HG02798 (cell line): ENCODE measurements at regions not wholly inside any gene's neighbourhood (a gene's known extent, or its start where the extent isn't known, plus 50 kb on each side); places are given as distances from the start of the nearest gene placed in this dataset.

Experiments
- ATAC-seq: cut with Tn5 transposase; IDR thresholded peaks from one replicate; pipeline ENCODE4 v1.9.1; 2021; ENCODE audit warnings: mild to moderate bottlenecking; ENCODE audit not compliant: unreplicated experiment, poor library complexity

DNA sequence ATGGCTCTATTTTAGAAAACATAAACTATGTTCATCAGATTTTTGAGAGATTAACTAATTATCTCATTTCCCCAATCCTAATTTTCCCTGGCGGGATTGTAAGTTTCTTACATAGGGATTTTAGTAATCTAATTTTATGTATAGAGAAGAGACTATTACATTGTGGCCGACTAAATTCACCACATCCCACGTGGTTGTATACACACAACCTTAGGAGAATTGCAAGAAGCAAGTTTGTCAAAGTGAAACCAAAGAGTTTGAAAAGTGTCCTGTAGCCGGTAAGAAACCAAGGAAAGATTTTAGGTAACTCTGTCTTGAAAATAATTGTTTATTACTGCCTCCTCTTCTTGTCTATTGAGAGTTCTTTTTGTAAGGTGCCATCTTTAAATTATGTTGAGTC lies 550.6 kb downstream of the LTN1 start:
- no peak for ATAC-seq

DNA sequence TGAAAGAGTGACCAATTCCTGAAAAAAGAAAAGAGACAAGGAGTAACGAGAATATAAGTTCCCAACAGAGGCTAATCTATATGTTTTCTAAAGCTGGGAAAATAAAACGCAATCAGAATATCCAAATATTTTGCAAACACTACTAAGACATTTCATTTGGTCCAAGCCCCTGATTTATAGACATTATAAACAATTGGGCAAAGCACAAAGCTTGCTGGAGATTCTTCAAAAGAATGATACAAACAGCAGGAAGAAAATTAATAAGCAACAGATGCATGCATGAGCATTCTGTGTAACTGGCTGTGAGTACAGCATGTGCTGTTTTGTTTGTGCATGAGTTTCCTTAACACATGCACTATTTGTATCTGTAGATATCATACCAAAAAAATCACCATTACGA lies 552.9 kb downstream of the LTN1 start:
- ATAC-seq = no peak

DNA sequence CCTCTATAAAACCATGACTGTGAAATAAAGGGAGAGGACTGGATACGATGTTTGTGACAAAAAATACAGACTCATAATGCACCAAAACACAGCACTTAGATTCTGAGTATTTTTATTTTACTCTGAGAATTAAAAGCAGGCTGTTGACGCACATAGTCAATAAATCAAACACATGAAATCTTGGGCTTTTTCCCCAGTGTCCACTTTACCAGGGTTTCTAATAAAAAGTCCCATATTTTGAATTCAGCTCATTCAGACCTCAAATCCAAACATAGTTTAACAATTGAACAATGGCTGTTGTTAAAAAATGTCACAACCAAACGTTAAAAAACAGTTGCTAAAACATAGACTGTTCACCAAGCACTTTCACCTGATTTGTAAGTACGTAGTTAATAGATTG lies 553.4 kb downstream of the LTN1 start:
- ATAC-seq = no peak

DNA sequence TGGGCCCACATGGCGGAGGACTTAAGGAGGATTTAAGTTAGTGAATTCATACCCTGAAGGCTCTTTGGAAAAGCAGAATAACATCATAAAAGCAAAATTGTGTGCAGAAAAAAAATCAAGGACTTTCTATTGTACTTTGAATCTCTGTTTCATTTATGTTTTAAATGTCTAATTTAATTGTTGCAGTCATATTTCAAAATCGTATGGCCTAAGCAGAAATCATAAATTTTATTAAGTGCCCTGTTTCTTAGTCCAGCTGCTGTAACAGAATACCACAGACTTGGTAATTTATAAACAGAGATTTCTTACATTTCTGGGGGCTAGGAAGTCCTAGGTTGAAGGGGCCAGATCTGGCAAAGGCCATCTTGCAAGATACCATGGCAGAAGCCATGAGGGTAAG lies 555.6 kb downstream of the LTN1 start:
- ATAC-seq = no peak

DNA sequence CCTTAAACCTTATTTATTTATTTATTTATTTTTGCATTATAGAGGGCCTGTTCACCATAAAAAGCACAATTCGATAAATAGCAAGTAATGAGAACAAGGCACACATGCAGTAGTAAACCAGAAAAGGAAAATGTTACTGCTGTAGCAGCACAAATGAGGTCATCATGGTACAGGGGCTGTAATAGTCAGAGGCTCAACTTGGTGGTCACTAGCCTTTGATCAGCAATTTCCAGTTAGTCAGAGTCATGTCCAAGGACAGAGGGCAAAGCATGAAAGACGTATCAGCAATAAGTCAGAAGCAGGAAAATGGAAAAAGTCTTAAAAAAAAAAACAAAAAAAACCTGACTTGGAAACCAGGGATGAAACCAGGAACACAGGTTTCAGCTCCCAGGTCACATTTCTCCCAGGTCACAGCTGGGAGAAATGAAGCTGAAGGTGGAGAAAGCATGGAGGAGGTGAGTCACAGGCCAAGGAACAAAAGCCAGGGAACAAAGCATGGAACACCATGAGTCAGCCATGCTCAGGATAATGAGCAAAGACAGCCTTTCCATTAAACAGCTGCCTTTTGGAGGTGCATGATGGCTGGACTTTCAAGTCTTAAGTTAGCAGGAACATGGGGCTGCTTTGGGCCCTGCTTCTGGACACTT lies 556.3 kb downstream of the LTN1 start:
- no peak for ATAC-seq

DNA sequence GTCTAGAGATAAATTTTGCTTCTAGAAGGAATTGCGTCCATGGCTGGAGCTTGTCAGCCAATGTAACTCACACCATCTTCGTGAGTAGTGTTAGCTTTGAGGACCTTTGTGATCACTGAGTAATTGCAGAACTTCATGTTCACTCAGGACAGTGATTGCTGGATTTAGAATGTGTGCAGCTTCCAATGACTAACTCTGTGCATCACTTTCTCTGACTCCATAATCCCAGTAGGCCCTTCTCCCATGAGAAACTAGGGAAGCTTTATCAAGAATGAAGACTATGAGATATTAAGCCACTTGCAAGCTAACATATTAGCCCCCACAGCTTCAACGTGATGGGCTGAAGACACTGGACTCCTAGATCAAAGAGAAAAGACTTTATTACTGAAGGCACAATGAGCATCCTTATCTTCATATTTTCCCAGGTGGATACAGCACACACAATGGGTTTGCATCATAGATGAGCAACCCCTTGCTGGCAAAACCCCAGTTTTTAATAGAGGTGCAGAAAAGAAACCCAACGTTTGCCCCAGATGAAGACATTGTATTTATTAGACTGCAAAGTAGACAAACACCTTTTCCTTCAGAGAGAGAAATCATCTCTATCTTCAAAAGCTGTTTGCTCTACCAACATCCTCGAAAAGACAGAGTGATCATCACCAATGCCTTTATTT lies 561.0 kb downstream of the LTN1 start:
- no peak for ATAC-seq

DNA sequence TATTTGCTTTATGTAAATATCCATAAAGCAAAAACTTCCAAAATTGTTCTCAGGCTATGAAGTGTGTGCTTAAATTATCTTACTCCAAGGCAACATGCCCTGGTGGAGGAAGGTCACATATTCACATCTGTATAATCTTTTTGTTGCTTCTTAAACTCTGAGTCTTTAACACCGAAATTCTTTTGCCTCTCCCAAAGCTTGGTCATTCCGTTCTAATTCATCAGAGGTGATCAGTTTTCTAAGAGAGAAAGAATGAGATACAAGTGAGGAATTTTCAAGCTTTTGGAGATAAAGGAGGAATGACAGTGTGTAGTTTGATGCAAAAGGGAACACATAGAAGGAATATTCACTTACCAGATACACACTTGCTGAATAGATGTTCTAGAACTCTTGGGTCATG lies 561.7 kb downstream of the LTN1 start:
- no peak for ATAC-seq

DNA sequence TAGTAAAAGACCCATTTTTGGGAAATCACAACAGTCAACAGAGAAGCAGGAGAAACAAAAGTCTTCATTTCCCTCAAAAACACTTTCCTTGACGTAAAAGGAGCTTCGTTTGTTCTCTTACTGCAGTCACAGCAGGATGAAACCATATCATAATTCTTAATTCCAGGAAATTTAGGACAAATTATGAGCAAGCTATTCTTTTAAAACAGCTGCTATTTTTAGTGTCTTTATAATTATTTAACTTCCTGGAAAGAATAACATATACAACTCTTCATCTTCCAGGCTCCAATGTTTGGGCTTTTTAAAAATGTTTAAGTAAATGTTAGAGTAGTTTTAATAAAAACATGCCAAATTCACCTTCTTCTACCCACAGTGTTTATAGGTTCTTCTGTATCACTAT lies 563.5 kb downstream of the LTN1 start:
- ATAC-seq = no peak

DNA sequence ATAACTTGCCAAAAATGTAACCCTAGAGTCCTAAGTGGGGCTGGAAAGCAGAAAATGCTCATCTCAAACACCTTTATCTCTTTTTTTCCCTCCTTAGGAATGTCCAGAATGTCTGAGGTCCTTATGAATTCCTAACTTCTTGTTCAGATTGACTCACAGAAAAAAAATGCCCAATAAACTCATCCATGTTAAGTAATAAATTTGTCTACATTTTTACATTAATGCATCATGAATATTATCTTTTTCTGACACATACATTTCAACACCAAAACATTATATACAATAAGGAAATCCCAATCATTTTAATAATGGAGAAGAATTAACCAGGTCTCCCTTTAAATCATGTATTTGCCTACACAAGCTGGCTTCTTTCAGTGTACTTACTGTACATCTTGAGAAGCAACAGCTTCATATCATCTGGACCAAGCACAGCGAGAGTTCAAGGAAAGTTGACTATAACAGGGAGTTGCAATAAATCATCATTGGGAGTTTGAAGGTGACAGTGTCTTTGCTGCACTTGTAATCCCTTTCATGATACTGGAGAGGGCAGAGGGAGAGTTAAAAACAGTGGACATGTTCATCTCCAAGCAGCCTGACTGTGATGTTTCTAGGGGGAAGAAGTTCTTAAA lies 565.2 kb downstream of the LTN1 start:
- ATAC-seq = no peak

DNA sequence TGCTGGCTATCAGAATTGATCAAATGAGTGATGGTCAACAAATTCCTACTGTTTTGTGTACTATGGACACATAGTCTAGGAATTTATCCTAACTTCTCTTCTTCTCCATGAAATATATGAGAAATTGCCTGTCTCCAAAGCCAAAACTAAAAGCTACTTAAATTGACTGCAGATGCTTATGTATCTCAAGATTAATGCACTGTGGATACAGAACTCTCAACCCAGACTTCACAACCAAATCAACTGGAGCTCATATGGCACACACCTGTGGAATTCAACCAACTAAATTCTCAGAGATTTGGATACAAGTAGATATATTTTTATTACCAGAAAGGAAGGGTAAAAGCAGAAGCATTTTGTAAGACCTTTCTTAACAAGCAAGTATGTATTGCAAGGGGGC lies 566.1 kb downstream of the LTN1 start:
- no peak for ATAC-seq

DNA sequence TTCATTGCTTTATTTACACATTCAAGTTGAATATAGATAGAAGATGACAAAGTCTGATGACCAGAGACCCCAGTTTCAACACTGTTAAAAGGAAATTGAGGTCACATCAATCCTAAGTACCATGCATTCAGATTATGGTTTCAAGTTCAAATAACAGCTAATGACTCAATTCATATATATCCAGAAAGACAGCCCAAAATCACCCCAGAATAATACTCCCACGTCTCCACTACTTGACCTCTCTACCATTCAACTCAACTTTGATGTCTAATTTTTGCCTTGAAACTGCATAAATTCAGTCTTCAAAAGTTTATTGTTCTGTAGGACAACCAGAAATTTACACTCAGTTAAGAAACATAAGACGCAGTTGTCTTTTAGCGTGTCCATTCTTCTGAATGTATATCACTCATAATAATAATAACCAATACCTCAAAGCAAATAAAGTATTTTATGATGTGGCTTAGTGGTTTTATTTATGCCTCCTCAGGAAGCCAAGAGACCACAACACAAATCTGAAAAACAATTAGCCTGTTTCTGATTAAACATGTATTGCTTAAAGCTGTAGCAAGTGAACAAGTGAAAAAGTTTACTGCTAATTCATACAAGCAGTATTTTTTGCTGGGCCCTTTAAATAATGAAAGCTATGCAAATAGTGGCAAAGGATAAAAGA lies 569.0 kb downstream of the LTN1 start:
- no peak for ATAC-seq

DNA sequence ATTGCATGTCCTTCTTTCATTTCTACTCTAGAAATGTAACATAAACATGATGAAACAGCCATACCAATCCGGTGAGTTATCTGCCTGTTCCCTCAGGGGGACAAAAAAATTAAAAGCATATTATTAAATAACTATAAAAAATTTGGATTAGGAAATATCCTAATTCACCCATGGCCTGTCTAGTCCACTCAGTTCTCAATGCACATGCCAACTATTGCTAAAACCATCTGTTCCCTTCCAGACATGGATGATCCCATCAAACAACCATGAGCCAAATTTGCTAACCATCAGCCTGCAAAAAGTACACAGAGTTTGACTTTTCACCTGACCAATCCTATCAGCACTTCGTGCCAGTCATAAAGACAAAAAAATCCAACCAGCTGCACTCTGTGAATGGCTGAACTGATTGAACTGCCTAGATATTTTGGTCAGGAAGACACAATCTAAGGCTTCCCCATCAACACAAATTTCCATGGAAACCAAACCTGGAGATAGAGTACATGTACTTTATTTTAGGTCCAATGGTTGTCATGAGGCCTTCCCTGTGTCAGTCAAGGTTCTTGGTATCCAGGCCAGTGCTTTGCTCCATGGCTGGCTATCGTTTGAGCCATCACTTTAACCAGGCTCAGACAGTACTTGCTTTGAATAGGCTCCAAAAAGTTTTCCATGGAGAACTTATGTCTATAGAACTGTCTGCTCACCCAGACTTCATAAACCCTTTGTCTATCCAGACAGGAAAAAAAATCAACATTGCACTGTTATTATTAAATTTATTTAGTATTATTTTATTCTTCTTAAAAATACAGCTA lies 570.8 kb downstream of the LTN1 start:
- no peak for ATAC-seq

DNA sequence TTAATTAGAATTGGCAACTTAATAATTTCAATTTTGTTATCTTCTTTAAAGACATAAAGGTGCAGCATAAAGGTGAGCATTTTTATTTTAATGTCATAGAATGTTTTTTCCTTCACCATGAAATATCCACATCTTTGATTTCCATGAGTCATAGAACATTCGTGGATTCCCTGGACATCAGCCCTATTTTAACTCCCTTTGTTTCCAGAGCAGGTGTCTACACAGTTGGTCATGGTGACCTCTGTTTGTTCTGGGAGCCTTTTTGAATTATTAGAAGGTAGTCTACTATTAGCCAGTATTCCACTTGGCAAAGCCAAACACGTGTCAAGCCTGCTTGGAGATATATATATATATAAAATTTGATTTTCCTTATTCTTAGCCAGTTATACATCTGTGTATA lies 572.9 kb downstream of the LTN1 start:
- ATAC-seq = no peak

DNA sequence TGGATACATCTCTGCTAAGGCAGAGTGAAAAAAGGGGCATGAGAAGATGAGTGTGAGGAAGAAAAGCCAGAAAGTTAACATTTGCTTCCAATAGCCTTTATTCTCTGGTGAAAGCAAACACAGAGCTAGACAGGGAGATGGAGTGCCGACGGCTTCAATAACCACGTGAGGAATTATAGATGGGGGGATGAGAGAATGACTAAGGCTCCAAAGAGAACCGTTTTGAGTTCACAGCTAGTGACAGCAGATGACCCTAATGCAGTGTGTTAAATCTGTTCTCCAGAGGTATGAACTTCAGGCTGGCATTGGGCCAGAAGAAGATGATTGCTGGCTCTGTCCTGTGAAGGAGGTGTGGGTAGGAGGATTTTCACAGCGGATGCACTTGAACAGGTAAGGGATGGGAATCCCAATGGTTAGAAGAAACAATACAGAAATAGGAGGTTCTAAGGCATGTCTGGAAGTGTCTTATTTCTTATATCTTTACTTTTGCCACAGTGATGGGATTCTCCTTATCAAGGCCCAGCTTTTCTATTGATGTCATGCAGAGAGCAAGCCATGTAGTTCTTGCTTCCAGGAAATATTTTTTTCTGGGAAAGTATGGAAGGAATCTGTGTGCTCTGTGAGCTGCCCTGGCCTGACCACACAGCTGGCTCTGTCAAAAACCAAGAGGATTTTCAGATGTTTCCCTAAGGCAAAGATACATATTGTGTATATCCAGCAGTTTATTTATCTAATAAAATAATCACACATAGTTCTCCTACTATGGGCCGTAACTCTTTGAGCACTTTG lies 573.8 kb downstream of the LTN1 start:
- no peak for ATAC-seq

DNA sequence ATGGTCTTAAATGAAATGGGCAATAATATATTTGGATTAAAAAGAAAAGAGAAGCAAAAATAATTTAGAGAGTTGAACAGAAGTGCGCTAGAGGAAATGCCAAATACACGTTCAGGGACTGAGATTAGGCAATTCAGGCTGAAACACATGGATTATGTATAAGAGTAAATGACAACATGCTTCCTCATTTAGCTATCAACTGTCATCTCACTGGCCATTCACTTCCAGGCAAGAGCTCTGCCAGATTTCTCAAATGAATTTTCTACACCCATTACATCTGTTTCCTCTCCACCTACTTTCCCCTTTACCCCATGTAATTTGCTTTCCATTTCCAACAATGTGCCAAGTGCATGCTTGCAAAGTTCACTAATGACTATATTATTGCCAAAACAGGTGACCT lies 582.4 kb downstream of the LTN1 start:
- ATAC-seq = no peak

DNA sequence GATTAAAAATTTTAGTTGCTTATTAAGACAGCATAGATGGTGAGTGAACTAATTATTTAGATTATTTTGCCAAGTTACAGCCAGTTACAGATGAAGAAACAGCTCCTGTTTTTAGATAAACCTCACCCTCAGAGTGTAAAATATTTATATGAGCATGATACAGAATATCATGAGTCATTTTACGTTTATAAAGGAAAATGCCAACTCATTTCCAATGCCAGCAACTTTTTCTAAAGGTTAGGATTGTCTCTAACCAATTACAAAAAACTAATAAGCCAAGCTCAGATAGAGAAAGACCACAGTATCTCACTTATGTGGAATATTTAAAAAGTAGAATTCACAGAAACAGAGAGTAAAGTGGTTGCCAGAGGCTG lies 590.1 kb downstream of the LTN1 start:
- no peak for ATAC-seq

DNA sequence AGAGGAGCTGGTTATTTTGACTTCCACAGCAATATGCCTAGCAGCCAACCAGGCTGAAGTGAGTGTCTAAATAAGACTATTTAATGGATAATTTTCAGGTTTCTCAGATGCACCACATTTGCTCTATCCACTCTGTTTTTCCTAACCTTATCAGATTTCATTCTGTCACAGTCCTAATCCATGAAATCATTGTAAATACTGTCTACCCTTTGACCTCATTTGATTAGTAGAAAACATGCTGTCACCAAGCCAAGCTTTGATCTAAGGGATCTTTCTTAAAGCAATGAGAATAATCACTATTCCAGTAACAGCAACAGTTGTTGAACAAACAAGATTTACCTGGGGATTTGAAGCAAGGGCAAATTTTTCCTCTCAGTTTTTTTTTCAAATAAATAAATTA lies 595.6 kb downstream of the LTN1 start:
- no peak for ATAC-seq

DNA sequence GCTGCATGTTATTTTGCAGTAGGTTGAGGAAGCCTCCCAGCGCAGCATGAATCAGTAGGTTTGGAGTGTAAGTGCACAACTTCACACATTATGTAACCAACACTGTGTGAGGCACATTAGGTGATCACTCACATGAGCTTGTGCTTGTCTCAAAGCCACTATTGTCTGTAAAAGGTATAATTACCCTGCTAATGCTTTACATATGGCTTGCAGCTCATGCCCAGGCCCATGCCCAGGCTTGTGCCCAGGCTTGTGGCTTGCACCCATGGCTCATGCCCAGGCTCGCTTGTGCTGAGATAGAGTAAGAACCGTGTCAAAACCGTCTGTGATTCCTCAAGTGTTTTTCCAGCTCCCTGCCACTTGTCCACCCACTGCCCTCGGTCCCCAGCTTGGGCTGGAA lies 596.3 kb downstream of the LTN1 start:
- ATAC-seq = no peak

DNA sequence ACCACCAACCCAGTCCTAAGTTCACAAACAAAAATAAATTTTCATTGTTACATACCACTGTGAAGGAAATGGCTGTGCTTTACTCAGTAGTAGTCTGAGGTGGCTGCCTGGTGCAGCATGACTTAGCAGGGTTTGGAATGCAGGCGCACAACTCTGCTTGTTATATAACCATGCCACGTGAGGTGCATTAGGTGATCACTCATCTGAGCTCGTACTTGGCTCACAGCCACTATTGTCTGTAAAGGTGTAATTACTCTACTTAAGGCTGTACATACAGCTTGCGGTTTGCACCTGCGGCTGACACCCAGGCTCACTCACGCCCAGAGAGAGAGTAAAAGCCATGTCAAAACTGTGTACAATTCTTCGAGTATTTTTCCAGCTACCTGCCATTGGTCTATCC lies 599.4 kb downstream of the LTN1 start:
- ATAC-seq = no peak
